Peyer's patch (tissue), 4 donors: ENCODE measurements at regions not wholly inside any gene's neighbourhood (a gene's known extent, or its start where the extent isn't known, plus 50 kb on each side); places are given as distances from the start of the nearest gene placed in this dataset.

Experiments used
- DNase-seq, 3 donors: peaks; one replicate each; pipeline ENCODE4 v3.0.0-alpha.2; 2017 to 2019
- H3K27ac ChIP-seq, 4 donors: fragments of 200-600 bp; sonication (generic); one replicate each; pipeline ENCODE4 v1.5.1; 2016 to 2019
- H3K27me3 ChIP-seq, 2 donors: fragments of 200-600 bp; sonication (generic); one replicate each; pipeline ENCODE4 v1.5.1; 2019
- H3K36me3 ChIP-seq, 3 donors: fragments of 200-600 bp; sonication (generic); one replicate each; pipeline ENCODE4 v1.5.1; 2016 to 2019
- H3K4me1 ChIP-seq, 4 donors: fragments of 200-600 bp; sonication (generic); one replicate each; pipeline ENCODE4 v1.5.1; 2016 to 2019
- H3K4me3 ChIP-seq, 4 donors: fragments of 200-600 bp; sonication (generic); 1 replicate in 3 of 4; 2 replicates in 1 of 4; pipeline ENCODE4 v1.5.1; 2016 to 2019; ENCODE audit warnings: mild to moderate bottlenecking in 1 of 4
- H3K9me3 ChIP-seq, 4 donors: fragments of 200-600 bp; sonication (generic); one replicate each; pipeline ENCODE4 v1.5.1; 2016 to 2019; ENCODE audit warnings: mild to moderate bottlenecking in 1 of 4
- CTCF ChIP-seq, 6 experiments: fragments of 450-650 bp in 4 of 6; fragments of 200-600 bp in 2 of 6; sonication (generic) in 1 of 6; IDR thresholded peaks; one replicate each; pipeline ENCODE4 v1.5.1; 2017 to 2019; ENCODE audit warnings: antibody characterized with exemption in 6 of 6, mild to moderate bottlenecking in 3 of 6, moderate library complexity in 1 of 6
- POLR2A ChIP-seq, 2 donors: fragments of 450-650 bp; IDR thresholded peaks; one replicate each; pipeline ENCODE4 v1.5.1; 2017; ENCODE audit warnings: antibody characterized with exemption in 2 of 2, mild to moderate bottlenecking in 2 of 2, moderate library complexity in 2 of 2

GRCh38 chr19:31528261-31528660 lies 179.0 kb upstream of the TSHZ3 start:
- Histone ChIP-seq H3K4me1 (no peaks in the 10 kb centered on the region), H3K27me3 (no peaks in the 10 kb centered on the region), H3K4me3 (no peak overlapping the region), H3K27ac (no peak overlapping the region), H3K36me3 (no peaks in the 10 kb centered on the region), H3K9me3 (no peaks in the 10 kb centered on the region)
- TF ChIP-seq CTCF (IDR thresholded peaks at IDR 0.05) (no peak), POLR2A (IDR thresholded peaks at IDR 0.05) (no peak)
- no peak for DNase-seq

DNA sequence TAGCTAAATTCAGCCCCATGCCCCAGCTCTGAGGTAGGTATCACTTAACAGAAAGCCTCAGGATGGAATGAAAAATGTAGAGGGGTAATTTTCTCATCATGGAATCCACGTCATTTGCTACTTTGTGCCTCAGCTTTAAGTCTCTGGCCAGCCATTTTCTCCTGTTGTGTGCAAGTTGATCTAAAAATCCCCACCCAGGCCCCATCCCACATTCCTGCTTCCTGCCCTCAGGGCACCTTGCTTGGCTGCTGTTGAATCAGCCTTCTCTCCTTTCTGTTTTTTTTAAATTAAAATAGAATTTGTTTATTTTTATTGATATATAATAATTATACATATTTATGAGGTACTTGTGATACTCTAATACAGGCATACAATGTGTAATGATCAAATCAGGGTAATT lies 179.9 kb upstream of the TSHZ3 start:
- no peak for DNase-seq
- Histone ChIP-seq H3K9me3 (no peaks in the 10 kb centered on the region), H3K4me3 (no peak overlapping the region), H3K36me3 (no peaks in the 10 kb centered on the region), H3K4me1 (no peaks in the 10 kb centered on the region), H3K27ac (no peak overlapping the region), H3K27me3 (no peaks in the 10 kb centered on the region)
- no peak for TF ChIP-seq CTCF (IDR thresholded peaks at IDR 0.05)
- TF ChIP-seq POLR2A (IDR thresholded peaks at IDR 0.05) = no peak

DNA sequence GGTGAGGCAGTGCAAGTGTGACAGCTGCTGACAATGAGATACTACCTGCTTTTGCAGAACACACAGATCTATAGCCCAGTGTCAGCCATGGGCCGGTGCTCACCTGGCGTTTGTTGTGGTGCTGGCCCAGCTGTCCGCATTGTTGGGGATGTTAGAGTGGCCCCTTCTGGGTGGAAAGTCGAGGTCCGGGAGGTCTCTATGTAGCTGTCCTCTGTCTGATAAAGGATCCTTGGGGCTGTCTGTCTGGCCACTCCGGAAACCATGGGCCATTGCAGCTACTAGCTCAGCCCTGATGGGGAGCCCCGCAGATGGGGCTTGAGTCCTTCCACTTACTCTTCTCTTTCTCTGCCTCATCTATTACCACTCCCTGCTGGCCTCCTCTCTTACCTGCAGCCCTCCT lies 181.5 kb upstream of the TSHZ3 start:
- no peak overlapping the region for H3K4me3 ChIP-seq
- no peaks in the 10 kb centered on the region for H3K4me1 ChIP-seq
- no peak for DNase-seq
- no peaks in the 10 kb centered on the region for H3K9me3 ChIP-seq
- no peaks in the 10 kb centered on the region for H3K27me3 ChIP-seq
- no peaks in the 10 kb centered on the region for H3K36me3 ChIP-seq
- no peak for TF ChIP-seq CTCF (IDR thresholded peaks at IDR 0.05)
- TF ChIP-seq POLR2A (IDR thresholded peaks at IDR 0.05) = no peak
- H3K27ac ChIP-seq = no peak overlapping the region

GRCh38 chr19:31531326-31531725 lies 182.1 kb upstream of the TSHZ3 start:
- Histone ChIP-seq H3K4me3 (no peak overlapping the region), H3K27ac (no peak overlapping the region), H3K36me3 (no peaks in the 10 kb centered on the region), H3K4me1 (no peaks in the 10 kb centered on the region), H3K9me3 (no peaks in the 10 kb centered on the region), H3K27me3 (no peaks in the 10 kb centered on the region)
- TF ChIP-seq CTCF (IDR thresholded peaks at IDR 0.05) = no peak
- TF ChIP-seq POLR2A (IDR thresholded peaks at IDR 0.05) = no peak
- no peak for DNase-seq

DNA sequence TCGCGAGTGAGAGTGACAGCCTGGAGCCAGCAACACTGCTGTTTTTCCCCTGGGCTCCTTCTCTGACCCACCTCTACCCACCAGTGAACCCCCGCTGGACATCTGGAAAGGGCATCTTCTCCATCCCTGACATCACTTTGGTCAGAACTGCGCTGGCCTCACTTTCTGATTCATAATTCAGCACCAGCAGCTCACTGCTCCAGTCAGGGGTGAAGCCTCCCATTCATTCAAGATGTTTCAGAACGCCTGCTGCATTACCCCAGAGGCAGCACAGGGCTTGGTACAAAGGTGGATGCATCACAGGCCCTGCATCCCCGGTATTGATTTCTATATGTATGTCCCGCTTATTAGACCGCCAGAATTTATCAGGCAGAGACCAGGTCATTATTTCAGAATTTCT lies 182.8 kb upstream of the TSHZ3 start:
- no peaks in the 10 kb centered on the region for H3K36me3 ChIP-seq
- H3K4me1 ChIP-seq = no peaks in the 10 kb centered on the region
- H3K4me3 ChIP-seq = no peak overlapping the region
- no peaks in the 10 kb centered on the region for H3K9me3 ChIP-seq
- no peak for TF ChIP-seq CTCF (IDR thresholded peaks at IDR 0.05)
- no peak for TF ChIP-seq POLR2A (IDR thresholded peaks at IDR 0.05)
- H3K27ac ChIP-seq = no peak overlapping the region
- no peak for DNase-seq
- no peaks in the 10 kb centered on the region for H3K27me3 ChIP-seq

- TF ChIP-seq POLR2A (IDR thresholded peaks at IDR 0.05) (no peak), CTCF (IDR thresholded peaks at IDR 0.05) (no peak)
- no peak overlapping the region for H3K27ac ChIP-seq
- no peak for DNase-seq
- H3K4me1 ChIP-seq = no peaks in the 10 kb centered on the region
- no peak overlapping the region for H3K4me3 ChIP-seq
- H3K36me3 ChIP-seq = no peaks in the 10 kb centered on the region
- H3K9me3 ChIP-seq = no peaks in the 10 kb centered on the region
- H3K27me3 ChIP-seq = no peaks in the 10 kb centered on the region
Observed at GRCh38 chr19:31533114-31533513, 183.9 kb upstream of the TSHZ3 start.
